ENCODE measurements at regions not wholly inside any gene's neighbourhood (a gene's known extent, or its start where the extent isn't known, plus 50 kb on each side); places are given as distances from the start of the nearest gene placed in this dataset.

- H3K4me1 ChIP-seq (replicated peaks; ENCODE audit: insufficient read depth), result no peaks in the 10 kb centered on the region
- H2AFZ ChIP-seq, result no peak overlapping the region
- no peaks in the 10 kb centered on the region for H3F3A ChIP-seq (ENCODE audit: insufficient read depth, low read depth)
- CTCF ChIA-PET, result no interaction called here
- TF ChIP-seq CTCF (conservative IDR thresholded peaks at IDR 0.05) (no peak), EZH2 (IDR thresholded peaks at IDR 0.05; ENCODE audit: low read depth) (no peak)
- no peak overlapping the region for H3K4me3 ChIP-seq
- no peaks in the 10 kb centered on the region for H4K20me1 ChIP-seq (ENCODE audit: insufficient read depth)
- H3K79me2 ChIP-seq (ENCODE audit: low read depth), result no peaks in the 10 kb centered on the region
- intact Hi-C loops (cut with micrococcal nuclease; ENCODE audit: unreplicated experiment), result no loop called here
- H3K27me3 ChIP-seq (ENCODE audit: insufficient read depth, low read depth), result no peaks in the 10 kb centered on the region
- BruUV-seq (replicated peaks), result no TSS peak
- no peaks in the 10 kb centered on the region; the same call in 1 of the 2 replicates for H3K9me3 ChIP-seq (ENCODE audit: insufficient read depth, low read depth)
- POLR2A ChIA-PET (ENCODE audit: unreplicated experiment), result no interaction called here
- no peak overlapping the region for H3K4me2 ChIP-seq
- no peak for DNase-seq
- no peaks in the 10 kb centered on the region; the same call in none of the 2 replicates for H3K9me2 ChIP-seq (ENCODE audit: insufficient read depth)
- no peak overlapping the region for H3K27ac ChIP-seq
- H3K36me3 ChIP-seq (ENCODE audit: low read depth), result no peaks in the 10 kb centered on the region
Measured at GRCh38 chr6:139701003-139701402, 326.6 kb upstream of the CITED2 start.

DNA sequence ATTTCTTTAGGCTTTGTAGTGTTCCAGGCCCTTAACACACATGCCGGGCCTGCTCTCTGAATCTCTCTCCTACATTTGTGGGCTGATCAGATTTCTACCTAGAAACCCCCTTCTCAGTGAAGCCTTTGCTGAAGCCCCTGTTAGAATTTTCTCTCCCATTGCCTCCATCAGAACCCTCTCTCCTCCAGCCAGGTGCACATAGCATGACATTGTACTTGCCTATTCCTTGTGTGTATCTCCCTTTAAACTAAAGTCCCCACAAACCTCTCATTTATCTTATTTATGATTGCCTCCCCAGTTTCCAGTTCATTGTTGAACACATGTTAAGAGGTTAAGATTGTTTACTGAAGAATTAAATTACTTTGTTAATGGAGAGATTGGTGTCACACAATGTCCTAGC is 325.5 kb upstream of the CITED2 start:
- Histone ChIP-seq H3K79me2 (ENCODE audit: low read depth) (no peaks in the 10 kb centered on the region), H3F3A (ENCODE audit: insufficient read depth, low read depth) (no peaks in the 10 kb centered on the region), H3K4me1 (replicated peaks; ENCODE audit: insufficient read depth) (peaks cover 6% of the 10 kb centered on the region; the same call in 1 of the 2 replicates), H2AFZ (no peak overlapping the region), H3K4me3 (no peak overlapping the region), H3K9me2 (ENCODE audit: insufficient read depth) (no peaks in the 10 kb centered on the region; the same call in none of the 2 replicates), H3K9me3 (ENCODE audit: insufficient read depth, low read depth) (no peaks in the 10 kb centered on the region; the same call in 1 of the 2 replicates), H3K27ac (no peak overlapping the region), H4K20me1 (ENCODE audit: insufficient read depth) (no peaks in the 10 kb centered on the region), H3K27me3 (ENCODE audit: insufficient read depth, low read depth) (no peaks in the 10 kb centered on the region), H3K36me3 (ENCODE audit: low read depth) (no peaks in the 10 kb centered on the region), H3K4me2 (no peak overlapping the region)
- no TSS peak for BruUV-seq (replicated peaks)
- TF ChIP-seq CTCF (conservative IDR thresholded peaks at IDR 0.05) (no peak), EZH2 (IDR thresholded peaks at IDR 0.05; ENCODE audit: low read depth) (no peak)
- DNase-seq, result no peak
- ChIA-PET POLR2A (ENCODE audit: unreplicated experiment) (no interaction called here), CTCF (no interaction called here)
- intact Hi-C loops (cut with micrococcal nuclease; ENCODE audit: unreplicated experiment), result loop anchor here (5.0 kb wide), 1 partner anchor 178 kb away; no protein-coding TSS in a partner anchor

DNA sequence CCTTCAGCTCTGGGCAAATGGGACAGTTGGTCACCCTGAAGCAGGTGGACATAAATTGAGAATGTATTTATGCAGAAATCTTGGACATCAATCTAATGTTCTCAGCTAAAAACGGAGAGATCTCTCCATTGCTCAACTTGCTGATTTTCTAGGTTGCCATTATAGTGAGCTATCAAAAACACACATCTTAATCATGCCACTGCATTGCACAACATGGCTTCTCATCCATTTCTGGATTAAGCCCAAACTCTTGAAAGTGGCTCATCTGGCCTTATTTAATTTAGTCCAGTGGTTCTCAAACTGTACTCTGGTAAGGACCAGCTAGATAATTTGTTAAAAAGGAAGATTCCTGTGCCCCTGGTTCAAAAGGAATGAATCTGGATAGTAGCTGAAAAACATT is 324.9 kb upstream of the CITED2 start:
- no peaks in the 10 kb centered on the region for H4K20me1 ChIP-seq (ENCODE audit: insufficient read depth)
- no peaks in the 10 kb centered on the region; the same call in 1 of the 2 replicates for H3K9me3 ChIP-seq (ENCODE audit: insufficient read depth, low read depth)
- H2AFZ ChIP-seq, result no peak overlapping the region
- no peaks in the 10 kb centered on the region; the same call in none of the 2 replicates for H3K9me2 ChIP-seq (ENCODE audit: insufficient read depth)
- no peak overlapping the region for H3K4me2 ChIP-seq
- no TSS peak for BruUV-seq (replicated peaks)
- no peak overlapping the region for H3K4me3 ChIP-seq
- DNase-seq, result no peak
- H3K4me1 ChIP-seq (replicated peaks; ENCODE audit: insufficient read depth), result peaks cover 6% of the 10 kb centered on the region; the same call in 1 of the 2 replicates
- TF ChIP-seq EZH2 (IDR thresholded peaks at IDR 0.05; ENCODE audit: low read depth), result no peak
- no peak for TF ChIP-seq CTCF (conservative IDR thresholded peaks at IDR 0.05)
- CTCF ChIA-PET, result no interaction called here
- no peaks in the 10 kb centered on the region for H3K36me3 ChIP-seq (ENCODE audit: low read depth)
- no peaks in the 10 kb centered on the region for H3F3A ChIP-seq (ENCODE audit: insufficient read depth, low read depth)
- no peak overlapping the region for H3K27ac ChIP-seq
- H3K27me3 ChIP-seq (ENCODE audit: insufficient read depth, low read depth), result no peaks in the 10 kb centered on the region
- POLR2A ChIA-PET (ENCODE audit: unreplicated experiment), result interaction anchor here (0.6 kb wide), 1 partner anchor 1886 kb away, joined by 4 read pairs; no protein-coding TSS in a partner anchor
- no peaks in the 10 kb centered on the region for H3K79me2 ChIP-seq (ENCODE audit: low read depth)
- intact Hi-C loops (cut with micrococcal nuclease; ENCODE audit: unreplicated experiment), result loop anchor here (5.0 kb wide), 1 partner anchor 177 kb away; no protein-coding TSS in a partner anchor

All from PC-9 (cell line).